ENCODE measurements at regions not wholly inside any gene's neighbourhood (a gene's known extent, or its start where the extent isn't known, plus 50 kb on each side); places are given as distances from the start of the nearest gene placed in this dataset.

GRCh38 chr10:132486539-132487121, 51.0 kb upstream of the INPP5A start:
- ATAC-seq = no peak

GRCh38 chr10:132487241-132488135, 50.1 kb upstream of the INPP5A start:
- no peak for ATAC-seq

Data from esophagus mucosa (tissue), 1 donor.